Muscle of arm (tissue), 1 donor: ENCODE measurements at regions not wholly inside any gene's neighbourhood (a gene's known extent, or its start where the extent isn't known, plus 50 kb on each side); places are given as distances from the start of the nearest gene placed in this dataset.
A peak's percentile ranks its signal among the peaks of the same experiment; 100 is the strongest.

Experiments used
- DNase-seq: peaks from one replicate; pipeline ENCODE4 v3.0.0-alpha.2; 2013

DNA sequence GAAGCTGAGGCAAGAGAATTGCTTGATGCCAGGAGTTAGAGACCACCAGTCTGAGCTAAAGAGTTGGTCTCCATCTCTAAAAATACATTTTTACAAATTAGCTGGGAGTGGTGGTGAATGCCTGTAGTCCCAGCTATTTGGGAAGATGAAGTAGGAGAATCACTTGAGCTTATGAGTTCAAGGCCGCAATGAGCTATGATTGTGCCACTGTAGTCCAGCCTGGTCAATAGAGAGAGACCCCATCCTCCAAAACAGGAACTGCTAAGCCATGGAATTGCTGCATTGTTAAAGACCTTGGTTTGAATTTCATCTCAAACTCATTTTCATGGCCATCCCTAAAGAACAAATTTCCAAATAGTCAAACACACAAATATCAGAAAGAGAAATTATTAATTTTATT, 113.9 kb upstream of the AGTR1 start:
- no peak for DNase-seq

DNA sequence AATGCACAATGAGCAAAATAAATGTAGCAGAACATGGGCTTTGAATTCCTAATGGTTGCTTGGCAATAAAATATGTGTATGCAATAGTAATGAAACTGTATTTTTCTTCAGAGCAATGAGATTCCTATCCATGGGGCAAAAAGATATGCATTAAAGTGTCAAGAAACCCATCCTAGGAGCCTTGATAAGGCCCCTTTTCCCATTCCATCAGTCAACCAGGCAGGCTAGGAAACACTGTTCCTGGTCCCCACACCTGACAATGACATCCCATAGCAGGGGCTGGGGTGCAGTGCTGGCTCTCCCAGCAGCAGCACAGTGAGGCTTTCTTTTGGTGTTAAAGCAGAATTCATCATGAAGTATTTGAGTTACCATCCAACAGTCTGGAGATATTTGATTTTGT, 113.3 kb upstream of the AGTR1 start:
- no peak for DNase-seq

DNA sequence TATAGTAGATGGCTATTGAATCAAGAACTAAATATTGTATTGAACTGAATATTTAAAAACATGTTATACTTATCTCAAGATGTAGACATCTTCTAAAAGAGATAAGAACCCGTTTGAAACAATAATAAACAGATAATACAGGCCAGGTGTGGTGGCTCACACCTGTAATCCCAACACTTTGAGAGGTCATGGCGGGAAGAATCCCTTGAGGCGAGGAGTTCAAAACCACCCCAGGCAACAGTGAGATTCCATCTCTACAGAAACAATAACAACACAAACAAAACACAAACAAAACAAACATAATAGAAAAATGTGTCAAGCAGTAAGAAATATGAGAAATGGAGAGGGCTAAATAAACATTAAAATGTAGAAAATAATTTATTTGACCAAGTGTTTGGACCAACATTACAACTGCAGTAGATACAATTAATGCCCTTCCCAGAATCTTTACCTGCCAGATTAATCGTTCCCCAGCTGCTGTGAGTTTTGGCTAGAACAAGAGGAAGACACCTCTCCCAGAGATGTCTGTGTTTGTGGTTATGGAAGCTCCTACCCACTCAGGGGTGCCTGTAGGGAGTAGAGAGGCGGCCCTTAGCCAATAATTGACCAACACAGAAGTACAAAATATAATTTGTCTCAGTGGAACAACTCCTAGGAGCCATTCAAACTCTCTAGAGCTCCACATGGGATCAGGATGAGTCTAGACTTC, 111.9 kb upstream of the AGTR1 start:
- no peak for DNase-seq

DNA sequence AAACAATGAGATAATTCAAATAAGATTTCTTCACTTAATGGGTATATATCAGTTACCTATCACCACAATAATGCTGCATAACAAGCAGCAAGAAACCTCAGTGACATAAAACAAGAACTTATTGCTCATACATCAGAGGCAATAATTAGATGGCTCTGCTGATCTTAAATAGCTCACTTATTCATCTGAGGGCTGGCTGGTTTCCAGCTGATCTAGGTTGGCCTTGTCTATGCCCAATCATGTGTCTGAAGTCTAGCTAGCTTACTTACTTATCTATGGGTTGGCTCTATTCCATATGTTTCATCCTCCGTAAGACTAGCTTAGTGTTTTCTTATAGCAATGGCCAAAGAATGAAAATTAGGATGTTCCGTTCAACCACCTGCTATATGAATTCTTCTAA, 109.4 kb upstream of the AGTR1 start:
- DNase-seq, result no peak

DNA sequence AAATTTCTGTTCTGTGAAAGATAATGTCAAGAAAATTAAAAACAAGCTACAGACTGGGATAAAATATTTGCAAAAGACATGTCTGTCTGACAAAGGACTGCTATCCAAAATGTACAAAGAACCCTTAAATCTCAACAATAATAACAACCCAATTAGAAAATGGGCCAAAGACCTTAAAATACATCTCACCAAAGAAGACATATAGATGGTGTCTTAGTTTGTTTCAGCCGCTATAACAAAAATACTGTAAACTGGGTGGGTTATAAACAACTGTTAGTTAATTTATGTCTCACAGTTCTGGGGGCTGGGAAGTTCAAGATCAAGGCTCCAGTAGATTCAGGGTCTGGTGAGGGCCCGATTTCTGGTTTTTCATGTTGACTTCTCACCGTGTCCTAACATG, 106.2 kb upstream of the AGTR1 start:
- no peak for DNase-seq

DNA sequence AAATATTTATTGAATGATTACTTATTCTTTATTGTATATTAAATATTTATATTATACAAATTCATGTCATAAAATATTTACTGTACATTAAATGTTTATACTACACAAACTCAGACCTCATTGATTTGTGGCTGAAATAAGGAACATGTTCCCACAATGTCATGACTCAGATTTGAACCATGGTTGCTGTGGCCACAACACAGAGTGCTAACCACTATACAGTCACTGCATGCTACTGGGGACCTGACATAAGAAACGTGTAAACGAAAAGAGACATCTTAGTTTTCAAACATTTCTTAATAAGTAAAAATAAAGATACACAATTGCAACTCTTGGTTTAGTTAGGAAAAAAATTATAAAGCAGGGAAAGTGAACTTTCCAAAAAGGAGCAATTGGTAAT, 99.1 kb upstream of the AGTR1 start:
- no peak for DNase-seq

DNA sequence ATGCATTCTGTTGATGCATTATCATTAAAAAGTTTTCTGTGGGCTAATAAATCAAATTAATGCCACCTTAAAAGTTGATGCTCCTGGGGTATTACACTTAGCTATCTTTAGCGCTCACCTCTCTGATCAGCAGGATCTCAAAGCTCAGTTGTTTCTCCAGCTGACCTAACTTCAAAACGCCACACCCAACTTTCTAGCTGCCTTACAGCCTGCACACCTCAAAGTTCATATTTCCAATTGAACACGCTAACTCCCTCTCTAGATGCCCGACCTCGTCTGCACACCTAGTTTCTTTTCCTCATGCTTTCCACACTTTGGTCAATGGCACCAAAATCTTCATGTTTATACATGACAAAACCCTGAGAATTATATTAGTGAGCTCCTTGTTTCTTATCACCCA, 98.2 kb upstream of the AGTR1 start:
- DNase-seq, result no peak

DNA sequence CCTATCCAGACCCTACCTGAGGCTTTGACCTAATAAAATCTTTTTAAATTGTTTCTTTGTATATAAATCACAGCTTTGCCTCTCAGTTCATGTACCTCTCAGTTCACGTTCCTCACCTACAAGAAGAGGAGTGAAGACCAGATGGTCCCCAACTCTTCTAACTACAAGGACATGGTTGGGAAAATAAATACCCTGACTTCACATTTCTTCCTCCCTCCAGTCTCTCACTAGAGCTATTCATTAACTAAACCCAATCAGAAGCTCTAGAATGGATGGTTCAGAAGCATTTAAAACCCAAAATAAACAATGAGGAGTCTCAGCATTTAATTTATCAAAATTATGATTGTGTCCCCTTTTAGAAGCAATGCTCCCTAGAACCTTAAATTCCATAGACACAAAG, 97.3 kb upstream of the AGTR1 start:
- no peak for DNase-seq

DNA sequence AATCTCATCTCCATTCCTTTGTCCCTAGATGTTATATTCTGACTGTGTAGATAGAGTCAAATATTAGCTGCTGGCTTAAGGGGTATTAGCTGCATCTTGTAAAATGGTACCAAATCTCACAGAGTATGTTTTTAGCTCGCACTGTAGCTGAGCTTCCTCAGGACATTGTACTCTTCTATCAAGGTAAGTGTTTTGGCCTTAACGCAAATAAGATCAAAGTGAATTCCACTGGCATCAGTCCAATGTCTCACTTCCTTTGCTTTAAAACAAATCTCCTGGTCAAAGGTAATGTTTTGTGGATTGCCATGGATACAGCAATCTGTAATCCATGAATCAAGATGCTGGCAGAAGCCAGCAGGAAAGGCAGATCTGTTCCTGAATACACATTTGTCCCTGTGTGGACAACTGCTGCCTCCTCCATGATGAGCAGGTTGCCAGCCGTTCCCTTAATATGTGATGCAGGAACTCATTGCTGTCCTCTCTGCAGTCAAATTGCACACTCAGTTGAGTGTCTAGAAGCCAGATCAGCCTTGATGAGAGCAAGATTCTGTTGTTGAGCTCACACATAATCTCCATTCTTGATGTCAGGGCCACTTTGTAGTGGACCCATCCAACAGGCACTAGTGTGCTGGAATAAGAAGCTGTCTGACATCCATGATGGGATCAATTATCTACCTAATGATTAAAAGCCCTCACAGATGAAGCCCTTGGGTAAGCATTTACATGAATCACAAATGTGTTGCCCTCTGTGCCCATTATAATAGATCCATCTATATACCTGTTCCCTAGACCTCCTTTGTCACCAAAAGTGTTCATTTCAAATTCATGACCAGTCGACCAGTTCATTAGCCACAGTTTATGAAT, 96.6 kb upstream of the AGTR1 start:
- no peak for DNase-seq

DNA sequence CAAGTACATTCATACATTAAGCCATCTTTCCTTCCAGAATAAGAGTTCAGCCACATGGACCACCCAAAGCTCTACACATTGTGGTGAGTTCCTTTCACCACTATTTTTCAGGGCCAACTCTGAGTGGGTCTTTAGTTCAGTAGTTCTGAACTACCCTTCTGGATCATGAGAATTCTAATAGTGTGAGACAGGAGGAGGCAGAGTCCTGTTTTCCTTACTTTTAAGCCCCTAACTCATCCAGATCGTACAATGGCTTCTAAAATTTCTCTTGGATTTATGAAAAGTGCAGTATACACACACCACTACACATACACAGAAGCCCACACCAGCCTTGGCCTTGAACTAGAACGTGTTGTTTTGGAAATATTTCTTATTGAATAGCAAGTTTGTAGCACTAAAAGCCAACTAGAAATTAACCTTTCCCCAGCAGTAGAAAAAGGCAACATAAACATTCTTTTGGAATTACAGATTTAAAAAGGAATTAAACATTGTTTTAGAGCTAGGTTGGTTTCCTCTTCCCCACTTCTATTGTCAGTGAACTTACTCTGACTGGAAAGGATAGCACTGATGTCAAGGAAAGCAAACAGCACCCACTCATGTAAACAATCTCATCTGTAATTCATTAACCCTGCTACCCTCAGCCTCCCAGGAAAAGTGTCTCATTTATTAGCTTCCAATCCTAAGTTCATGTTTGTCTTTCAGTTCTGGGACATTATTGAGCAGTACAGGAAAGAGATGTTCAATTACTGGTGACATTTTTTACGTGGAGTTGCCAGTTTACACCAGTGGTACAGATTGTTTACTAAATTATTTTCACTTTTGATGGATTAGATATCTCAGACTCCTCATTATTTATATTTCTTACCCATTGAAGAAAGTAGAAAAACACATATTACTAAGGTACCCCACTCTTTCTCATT, 95.7 kb upstream of the AGTR1 start:
- DNase-seq, result no peak

DNA sequence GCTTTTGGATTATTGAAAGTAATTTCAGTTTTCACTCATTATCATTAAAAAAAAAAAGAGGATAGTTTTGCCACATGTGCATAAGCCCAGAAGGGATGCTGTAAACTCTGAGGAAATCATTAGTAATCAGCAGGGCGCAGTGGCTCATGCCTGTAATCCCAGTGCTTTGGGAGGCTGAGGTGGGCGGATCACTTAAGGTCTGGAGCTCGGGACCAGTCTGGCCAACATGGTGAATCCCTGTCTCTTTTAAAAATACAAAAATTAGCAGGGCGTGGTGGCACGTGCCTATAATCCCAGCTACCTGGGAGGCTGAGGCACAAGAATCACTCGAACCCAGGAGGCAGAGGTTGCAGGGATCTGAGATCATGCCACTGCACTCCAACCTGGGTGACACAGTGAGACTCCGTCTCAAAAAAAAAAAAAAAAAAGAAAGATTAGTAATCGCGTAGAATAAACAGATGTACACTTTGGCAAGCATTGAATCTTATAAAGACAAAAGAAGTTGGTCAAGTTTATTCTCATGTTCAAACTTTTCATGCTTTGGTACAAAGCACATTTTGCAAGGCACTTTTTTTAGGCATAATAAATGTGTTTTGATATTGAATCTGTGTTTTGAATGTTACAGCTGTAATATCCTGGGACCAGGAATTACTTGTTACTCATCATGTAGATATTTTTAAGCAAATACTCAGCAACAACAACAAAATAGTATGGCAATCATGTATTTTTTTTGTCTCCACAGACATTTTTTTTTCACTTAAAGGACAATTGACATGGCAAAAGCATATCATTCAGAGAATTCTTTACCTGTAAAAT, 93.2 kb upstream of the AGTR1 start:
- DNase-seq, result peak; percentile 52

DNA sequence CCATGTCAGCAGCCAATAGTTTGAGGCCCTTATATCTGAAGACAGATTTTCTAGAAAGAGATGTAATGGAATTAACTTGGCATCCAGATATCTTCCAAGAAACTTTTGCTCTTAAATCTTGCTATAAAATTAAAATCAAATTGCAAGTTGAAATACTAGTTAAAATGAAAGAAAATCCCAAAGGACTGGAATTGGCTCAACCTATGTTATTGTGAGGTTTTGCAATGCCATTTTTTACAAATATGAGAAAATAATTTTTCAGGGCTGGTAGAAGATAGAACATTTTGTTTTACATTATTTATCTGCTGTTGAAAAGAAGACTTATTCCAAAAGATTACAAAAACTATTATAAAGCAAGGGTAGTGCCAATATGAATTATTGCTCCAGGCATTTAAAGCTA, 92.2 kb upstream of the AGTR1 start:
- DNase-seq, result peak; percentile 45

DNA sequence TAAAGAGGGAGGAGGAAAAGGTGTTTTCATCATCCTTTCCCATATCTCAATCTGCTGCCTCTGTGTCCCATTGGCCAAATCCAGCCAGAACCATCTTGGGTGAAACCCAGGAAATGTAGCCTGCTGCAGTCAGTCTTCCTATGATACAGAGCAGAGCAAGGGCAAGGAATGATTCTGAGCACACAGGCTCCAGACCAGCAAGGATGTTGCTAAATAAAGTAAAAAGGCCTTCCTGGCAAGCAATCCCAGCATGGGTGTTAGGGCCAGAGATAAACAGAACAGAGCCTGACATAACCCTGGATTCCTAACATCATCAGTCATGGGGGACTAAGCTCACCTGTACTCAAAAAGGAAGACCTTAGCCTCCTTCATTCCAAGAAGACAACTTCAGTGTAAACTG, 90.7 kb upstream of the AGTR1 start:
- DNase-seq, result no peak

DNA sequence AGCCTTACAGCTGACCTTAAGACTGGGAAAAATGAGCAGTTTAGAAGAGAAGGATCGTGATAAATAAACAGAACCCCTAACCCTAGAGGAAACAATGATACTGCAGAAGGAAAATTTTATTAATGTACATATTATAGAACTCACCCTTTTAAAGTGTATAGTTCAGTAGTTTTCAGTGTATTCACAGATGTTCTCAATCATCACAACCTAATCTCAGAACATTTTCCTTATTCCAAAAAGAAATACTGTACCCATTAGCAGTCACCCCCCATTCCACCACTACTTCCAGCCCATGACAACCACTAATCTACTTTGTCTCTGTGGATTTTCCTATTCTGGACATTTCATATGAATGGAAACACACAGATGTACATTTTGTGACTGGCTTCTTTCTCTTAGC, 90.2 kb upstream of the AGTR1 start:
- DNase-seq, result no peak

DNA sequence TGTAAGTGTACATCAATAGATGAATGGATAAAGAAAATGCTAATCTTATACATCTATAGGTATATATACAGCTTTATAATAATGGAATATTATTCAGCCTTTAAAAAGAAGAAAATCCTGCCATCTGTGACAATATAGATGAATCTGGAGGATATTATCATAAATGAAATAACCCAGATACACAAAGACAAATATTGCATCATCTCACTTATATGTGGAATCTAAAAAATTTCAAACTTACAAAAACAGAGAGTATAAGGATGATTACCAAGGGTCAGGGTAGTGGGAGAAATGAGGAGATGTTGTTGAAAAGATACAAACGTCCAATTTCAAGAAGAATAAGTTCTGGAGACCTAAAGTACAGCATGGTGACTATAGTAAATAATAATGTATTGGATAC, 85.4 kb upstream of the AGTR1 start:
- DNase-seq, result no peak

DNA sequence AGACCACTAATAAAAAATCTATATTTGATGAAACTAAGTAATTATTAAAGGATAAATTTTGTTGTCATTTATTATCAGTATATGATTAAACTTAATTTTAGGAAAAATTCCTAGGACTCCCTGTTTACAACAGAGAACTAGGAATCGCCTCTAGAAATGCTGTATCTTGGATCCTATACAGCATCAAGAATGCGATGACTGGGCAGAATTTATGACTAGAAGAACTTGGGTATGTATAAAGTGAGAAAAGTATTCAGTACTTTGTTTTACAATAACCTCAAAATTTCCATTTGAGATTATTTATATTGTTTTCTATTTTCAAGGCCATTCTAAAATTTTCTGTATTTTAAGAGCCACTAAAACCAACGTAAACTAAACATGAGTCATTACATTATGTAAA, 82.3 kb upstream of the AGTR1 start:
- no peak for DNase-seq

DNA sequence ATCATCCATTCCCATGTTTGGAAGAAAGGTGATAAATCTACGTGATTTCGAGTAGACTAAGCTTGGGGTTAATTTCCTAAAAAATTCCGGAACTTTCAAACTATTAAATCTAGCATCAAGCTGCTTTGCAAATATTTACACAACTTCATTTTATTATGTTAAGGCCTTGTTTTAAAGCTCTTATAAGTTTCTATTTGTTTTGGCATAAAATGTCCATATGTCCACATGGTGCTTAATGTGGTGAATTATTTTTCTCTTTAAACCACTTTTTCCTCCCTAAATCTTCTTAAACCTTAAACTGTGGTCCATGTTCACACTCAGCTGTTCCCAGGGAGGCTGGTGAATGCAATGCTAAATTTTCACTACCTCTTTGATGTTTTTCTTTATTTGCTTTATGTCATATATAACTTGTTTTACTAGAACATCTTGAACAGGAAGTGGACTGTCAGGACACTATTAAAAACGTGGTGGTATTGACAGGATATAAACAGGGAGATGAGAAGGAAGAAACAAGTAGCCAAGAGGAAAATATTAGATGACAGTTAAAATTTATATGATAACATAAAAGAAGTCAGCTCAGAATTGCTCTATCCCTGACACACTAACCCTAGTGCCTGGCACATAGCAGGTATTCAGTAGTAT, 72.5 kb upstream of the AGTR1 start:
- no peak for DNase-seq

DNA sequence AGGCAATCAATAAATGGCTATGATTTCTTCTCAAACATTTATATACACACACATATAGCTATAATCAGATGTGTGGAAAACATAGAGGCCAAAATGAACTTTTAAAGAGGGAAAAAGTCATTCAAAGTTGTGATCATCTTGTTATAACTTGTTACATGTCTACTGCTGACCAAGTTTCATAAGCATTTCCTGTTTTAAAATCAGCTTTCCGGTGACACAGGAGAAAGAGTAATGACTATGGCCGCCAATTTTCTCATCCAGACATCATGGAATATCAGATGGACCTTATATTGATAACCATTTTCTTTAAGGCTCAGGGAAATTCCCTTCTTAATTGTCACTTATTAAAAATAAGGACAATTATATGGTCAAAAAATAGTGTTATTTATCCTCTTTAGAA, 71.7 kb upstream of the AGTR1 start:
- no peak for DNase-seq

DNA sequence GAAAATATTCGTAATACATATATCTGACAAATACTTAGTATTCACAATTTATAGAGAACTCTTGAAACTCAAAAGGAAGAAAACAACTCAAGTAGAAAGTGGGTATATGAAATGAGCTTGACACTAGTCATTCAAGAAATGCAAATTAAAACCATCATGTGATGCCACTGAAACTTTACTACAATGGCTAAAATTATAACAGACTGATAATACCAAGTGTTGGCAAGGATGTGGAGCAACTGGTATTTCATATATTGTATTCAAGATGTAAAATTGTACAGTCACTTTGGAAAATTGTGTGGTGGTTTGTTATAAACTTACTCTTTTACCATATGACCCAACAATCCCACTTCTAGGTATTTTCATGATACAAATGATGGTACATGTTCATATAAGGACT, 68.7 kb upstream of the AGTR1 start:
- no peak for DNase-seq

DNA sequence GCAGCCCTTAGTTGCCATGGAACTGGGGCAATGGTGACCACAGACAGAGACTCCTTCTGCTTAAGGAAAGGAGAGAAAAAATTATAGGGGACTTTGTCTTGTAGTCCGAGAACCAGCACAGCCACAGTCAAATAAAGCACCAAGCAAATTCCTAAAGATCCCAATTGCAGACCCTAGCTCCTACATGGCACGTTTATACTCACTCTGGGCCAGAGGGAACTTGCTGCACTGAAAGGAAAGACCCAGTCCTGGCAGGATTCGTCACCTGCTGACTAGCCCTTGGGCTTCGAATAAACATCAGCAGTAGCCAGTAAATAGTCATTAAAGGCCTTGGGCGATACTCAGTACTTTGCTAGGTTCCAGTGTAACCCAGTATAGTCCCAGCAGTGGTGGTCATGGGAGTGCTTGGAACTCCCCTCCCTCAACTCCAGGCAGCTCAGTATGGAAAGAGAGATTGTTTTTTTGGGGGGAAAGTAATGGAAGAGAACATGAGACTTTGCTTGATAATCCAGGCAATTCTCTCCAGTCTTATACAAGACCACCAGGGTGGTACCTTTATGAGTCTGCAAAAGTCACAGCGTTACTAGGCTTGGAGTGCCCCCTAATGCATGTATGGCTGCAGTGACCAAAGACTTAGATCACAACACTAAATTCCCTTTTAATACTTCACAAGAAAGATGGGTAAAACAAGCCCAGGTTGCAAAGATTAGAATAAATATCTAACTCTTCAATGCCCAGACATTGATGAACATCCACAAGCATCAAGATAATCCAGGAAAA, 66.4 kb upstream of the AGTR1 start:
- no peak for DNase-seq
